Cardiac fibroblast (primary cell): ENCODE measurements at regions not wholly inside any gene's neighbourhood (a gene's known extent, or its start where the extent isn't known, plus 50 kb on each side); places are given as distances from the start of the nearest gene placed in this dataset.

Experiments
- DNase-seq, 2 donors: peaks; one replicate each; pipeline versions ENCODE4 v3.0.0 to v3.0.0-alpha.2; 2010; ENCODE audit warnings: low read depth in 2 of 2
- H3K4me3 ChIP-seq, 2 donors: replicated peaks in 1 of 2; 1 replicate in 1 of 2; 2 replicates in 1 of 2; pipeline ENCODE4 v1.5.1; 2011; ENCODE audit warnings: low read depth in 2 of 2, low read length in 2 of 2, mild to moderate bottlenecking in 2 of 2, moderate library complexity in 1 of 2
- CTCF ChIP-seq: IDR thresholded peaks from one replicate; pipeline ENCODE4 v1.5.1; 2011; ENCODE audit warnings: low read depth, mild to moderate bottlenecking, low read length, inconsistent platforms

- TF ChIP-seq CTCF, result no peak
- no peak for DNase-seq
- H3K4me3 ChIP-seq, result no peak overlapping the region
Observed at GRCh38 chr4:85406185-85406584, 68.8 kb upstream of the ARHGAP24 start.

DNA sequence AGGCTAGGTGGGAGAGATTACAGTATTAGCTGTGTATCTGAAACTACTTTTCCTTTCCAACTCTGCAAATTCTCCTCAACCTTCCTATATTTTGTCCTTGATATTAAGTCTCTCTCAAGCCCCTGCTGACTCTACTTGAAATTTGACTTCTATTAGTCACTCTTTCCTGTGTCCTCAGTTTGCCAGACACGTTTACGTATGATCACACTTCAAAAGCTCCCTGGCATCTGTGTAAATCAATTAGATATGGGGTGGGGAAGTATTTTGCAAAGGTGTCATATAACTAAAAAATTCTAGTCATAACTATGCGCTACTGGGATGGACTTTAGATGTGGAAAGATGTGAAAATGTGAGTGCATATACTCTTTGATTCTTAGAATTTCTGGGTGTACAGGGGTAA, 67.4 kb upstream of the ARHGAP24 start:
- DNase-seq, result no peak
- TF ChIP-seq CTCF, result no peak
- H3K4me3 ChIP-seq, result no peak overlapping the region

DNA sequence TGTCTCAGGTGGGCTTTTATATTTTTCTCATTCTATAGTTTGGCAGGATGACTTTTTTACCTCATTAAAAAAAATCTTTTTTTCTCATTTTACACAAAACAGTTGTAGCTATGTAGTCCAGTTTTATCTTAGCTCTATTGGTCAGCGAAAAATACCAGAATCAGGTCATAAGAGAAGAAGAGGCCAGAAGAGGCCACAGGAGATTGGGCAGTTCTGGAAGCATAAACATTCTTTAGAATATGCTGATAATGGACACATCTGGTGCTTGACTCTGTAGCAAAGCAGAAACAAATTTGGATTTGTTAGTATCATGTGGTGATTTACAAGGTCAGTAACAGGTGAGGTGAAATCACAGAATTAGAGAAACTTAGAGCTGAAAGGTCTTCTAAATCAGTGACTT, 66.6 kb upstream of the ARHGAP24 start:
- TF ChIP-seq CTCF, result no peak
- H3K4me3 ChIP-seq, result no peak overlapping the region
- no peak for DNase-seq

DNA sequence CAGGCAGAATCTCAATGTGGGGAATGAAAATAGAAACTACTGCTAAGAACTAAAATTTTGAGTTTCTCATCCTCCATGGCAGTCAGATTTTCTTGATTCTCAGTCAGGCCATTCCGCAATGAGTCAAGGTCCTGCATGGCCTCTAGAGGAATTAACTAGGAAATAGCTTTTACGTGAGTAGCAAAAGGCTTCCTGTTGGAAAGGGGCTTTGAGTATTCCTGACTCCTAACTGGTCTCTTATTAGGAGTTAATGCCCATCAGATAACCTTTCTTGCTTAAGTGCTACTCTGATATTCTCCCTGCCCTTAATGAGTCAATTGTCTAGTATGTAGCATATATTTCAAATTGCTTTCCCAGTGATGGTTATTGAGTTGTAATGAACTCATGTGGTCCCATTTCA, 65.7 kb upstream of the ARHGAP24 start:
- peak; percentile 80 to 83 for DNase-seq
- no peak for TF ChIP-seq CTCF
- no peak overlapping the region for H3K4me3 ChIP-seq

GRCh38 chr4:85411386-85411785, 63.6 kb upstream of the ARHGAP24 start:
- no peak for DNase-seq
- no peak for TF ChIP-seq CTCF
- H3K4me3 ChIP-seq, result no peak overlapping the region

- no peak for TF ChIP-seq CTCF
Observed at GRCh38 chr4:85414972-85415371, 60.0 kb upstream of the ARHGAP24 start.

DNA sequence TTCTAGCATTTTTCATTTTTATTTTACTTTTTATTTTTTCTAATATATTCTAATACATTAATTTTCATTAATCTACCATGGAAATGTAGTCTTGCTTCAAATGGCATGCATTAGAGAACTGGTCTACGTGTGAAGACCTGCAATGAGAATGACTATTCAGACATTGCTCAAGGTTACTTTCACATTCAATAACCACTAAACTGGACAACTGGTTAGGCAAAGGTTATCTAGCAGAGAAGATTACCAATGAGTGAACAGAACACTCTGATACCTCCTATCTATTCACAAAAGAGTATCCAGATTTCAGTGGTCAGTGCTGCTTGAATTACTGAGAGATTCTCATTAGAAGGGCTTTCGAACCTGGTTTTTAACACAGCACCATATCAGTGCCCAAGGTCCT, 58.9 kb upstream of the ARHGAP24 start:
- no peak for TF ChIP-seq CTCF
- no peak for DNase-seq
- H3K4me3 ChIP-seq, result no peak overlapping the region

More at GRCh38 chr4:85414972-85415371, 60.0 kb upstream of the ARHGAP24 start:
- no peak for DNase-seq
- no peak overlapping the region for H3K4me3 ChIP-seq
